ENCODE measurements at regions not wholly inside any gene's neighbourhood (a gene's known extent, or its start where the extent isn't known, plus 50 kb on each side); places are given as distances from the start of the nearest gene placed in this dataset.

DNA sequence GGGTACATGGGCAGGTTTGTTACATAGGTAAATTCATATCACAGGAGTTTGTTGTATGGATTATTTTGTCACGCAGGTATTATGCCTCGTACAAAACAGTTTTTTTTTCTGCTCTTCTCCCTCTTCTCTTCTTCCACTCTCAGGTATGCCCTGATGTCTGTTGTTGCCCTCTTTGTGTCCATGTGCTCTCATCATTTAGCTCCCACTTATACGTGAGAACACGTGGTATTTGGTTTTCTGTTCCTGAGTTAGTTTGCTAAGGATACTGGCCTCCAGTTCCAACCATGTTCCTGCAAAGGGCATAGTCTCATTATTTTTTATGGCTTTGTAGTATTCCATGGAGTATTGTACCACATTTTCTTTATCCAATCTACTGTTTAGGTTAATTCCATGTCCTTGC lies 65.7 kb downstream of the UNC5CL start:
- no peaks in the 10 kb centered on the region for H3K4me1 Mint-ChIP-seq
- H3K36me3 Mint-ChIP-seq (ENCODE audit: low read depth) = no peaks in the 10 kb centered on the region
- TF ChIP-seq, protein P1, sequence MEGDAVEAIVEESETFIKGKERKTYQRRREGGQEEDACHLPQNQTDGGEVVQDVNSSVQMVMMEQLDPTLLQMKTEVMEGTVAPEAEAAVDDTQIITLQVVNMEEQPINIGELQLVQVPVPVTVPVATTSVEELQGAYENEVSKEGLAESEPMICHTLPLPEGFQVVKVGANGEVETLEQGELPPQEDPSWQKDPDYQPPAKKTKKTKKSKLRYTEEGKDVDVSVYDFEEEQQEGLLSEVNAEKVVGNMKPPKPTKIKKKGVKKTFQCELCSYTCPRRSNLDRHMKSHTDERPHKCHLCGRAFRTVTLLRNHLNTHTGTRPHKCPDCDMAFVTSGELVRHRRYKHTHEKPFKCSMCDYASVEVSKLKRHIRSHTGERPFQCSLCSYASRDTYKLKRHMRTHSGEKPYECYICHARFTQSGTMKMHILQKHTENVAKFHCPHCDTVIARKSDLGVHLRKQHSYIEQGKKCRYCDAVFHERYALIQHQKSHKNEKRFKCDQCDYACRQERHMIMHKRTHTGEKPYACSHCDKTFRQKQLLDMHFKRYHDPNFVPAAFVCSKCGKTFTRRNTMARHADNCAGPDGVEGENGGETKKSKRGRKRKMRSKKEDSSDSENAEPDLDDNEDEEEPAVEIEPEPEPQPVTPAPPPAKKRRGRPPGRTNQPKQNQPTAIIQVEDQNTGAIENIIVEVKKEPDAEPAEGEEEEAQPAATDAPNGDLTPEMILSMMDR (IDR thresholded peaks at IDR 0.05; ENCODE audit: unreplicated experiment in 3 of 3) = no peak
- H3K27ac Mint-ChIP-seq = no peak overlapping the region
- no peak overlapping the region for H3K4me3 Mint-ChIP-seq
- peaks cover 20% of the 10 kb centered on the region for H3K9me3 Mint-ChIP-seq
- H3K27me3 Mint-ChIP-seq (ENCODE audit: low read depth) = peaks cover 7% of the 10 kb centered on the region

DNA sequence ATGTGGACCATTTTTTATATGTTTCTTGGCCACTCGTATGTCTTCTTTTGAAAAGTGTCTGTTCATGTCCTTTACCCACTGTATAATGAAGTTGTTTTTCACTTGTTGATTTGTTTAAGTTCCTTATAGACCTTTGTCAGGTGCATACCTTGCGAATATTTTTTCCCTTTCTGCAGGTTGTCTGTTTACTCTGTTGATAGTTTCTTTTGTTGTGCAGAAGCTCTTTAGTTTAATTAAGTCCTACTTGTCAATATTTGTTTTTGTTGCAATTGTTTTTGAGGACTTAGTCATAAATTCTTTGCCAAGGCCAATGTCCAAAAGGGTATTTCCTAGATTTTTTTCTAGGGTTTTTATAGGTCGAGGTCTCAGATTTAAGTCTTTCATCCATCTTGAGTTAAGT lies 66.2 kb downstream of the UNC5CL start:
- H3K27me3 Mint-ChIP-seq (ENCODE audit: low read depth) = peaks cover 10% of the 10 kb centered on the region
- no peaks in the 10 kb centered on the region for H3K36me3 Mint-ChIP-seq (ENCODE audit: low read depth)
- no peak overlapping the region for H3K4me3 Mint-ChIP-seq
- TF ChIP-seq, protein P1 (IDR thresholded peaks at IDR 0.05; ENCODE audit: unreplicated experiment in 3 of 3) = no peak
- peaks cover 20% of the 10 kb centered on the region for H3K9me3 Mint-ChIP-seq
- H3K27ac Mint-ChIP-seq = no peak overlapping the region
- H3K4me1 Mint-ChIP-seq = no peaks in the 10 kb centered on the region

DNA sequence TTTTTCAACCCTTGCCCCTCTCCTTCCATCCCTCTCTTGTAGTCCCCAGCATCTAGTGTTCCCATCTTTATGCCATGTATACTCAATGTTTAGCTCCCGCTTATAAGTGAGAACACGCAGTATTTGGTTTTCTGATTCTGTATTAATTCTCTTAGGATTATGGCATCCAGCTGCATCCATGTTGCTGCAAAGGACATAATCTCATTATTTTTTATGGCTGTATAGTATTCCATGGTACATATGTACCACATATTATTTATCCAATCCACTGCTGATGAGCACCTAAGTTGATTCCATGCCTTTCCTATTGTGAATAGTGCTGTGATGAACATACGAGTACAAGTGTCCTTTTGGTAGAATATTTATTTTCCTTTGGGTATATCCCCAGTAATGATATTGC lies 66.8 kb downstream of the UNC5CL start:
- Mint-ChIP-seq H3K27me3 (ENCODE audit: low read depth) (peaks cover 10% of the 10 kb centered on the region), H3K27ac (no peak overlapping the region), H3K9me3 (peaks cover 19% of the 10 kb centered on the region), H3K4me3 (no peak overlapping the region), H3K36me3 (ENCODE audit: low read depth) (no peaks in the 10 kb centered on the region), H3K4me1 (no peaks in the 10 kb centered on the region)
- TF ChIP-seq, protein P1 (IDR thresholded peaks at IDR 0.05; ENCODE audit: unreplicated experiment in 3 of 3) = no peak

DNA sequence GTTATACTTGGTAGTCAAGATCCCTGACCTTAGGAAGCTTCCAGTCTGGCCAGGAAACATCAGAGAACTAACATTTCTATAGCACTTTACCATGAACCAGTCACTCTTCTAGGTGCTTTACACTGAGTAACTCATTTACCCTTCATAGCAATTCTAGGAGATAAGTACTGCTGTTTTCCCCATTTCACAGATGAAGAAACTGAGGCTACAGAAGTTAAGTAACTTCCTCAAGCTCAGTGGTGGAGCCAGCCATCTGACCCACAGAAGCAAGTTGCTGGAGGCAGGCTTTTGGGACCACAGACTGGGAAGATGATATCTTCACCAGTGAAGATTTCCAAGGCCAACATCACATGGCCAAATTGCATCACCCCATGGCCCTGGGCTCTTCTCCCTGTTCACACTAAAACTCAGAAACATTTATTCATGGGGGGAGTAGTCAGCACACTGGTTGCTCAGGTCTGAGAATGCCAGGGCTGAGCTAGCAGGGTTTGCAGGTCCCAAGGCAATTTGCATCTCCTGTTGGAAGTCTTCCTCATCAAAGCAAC lies 70.3 kb downstream of the UNC5CL start:
- H3K27me3 Mint-ChIP-seq (ENCODE audit: low read depth) = peaks cover 10% of the 10 kb centered on the region
- peaks cover 6% of the 10 kb centered on the region for H3K9me3 Mint-ChIP-seq
- H3K27ac Mint-ChIP-seq = no peak overlapping the region
- H3K4me3 Mint-ChIP-seq = no peak overlapping the region
- H3K36me3 Mint-ChIP-seq (ENCODE audit: low read depth) = no peaks in the 10 kb centered on the region
- TF ChIP-seq, protein P1 (IDR thresholded peaks at IDR 0.05; ENCODE audit: unreplicated experiment in 3 of 3) = no peak
- H3K4me1 Mint-ChIP-seq = no peaks in the 10 kb centered on the region

DNA sequence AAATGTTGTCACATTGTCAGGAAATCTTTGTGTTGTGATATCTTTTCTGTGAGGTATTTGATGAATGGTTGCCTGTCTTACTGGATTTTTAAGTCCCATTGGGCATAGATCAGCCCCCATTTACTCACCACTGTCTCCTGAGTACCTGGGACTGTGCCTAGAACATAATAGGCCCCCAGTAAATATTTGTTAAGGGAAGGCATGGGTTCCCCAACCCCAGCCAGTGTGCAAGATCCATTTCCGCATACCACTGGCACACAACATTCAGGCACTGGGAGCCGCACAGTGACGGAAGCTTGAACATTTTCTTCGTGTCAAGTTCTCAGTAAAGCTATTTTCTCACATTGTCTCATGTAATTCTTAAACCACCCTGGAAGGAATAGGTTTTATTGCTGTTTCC lies 72.2 kb downstream of the UNC5CL start:
- Mint-ChIP-seq H3K9me3 (no peaks in the 10 kb centered on the region), H3K4me1 (no peaks in the 10 kb centered on the region), H3K27ac (no peak overlapping the region), H3K36me3 (ENCODE audit: low read depth) (no peaks in the 10 kb centered on the region), H3K27me3 (ENCODE audit: low read depth) (peaks cover 14% of the 10 kb centered on the region), H3K4me3 (no peak overlapping the region)
- TF ChIP-seq, protein P1 (IDR thresholded peaks at IDR 0.05; ENCODE audit: unreplicated experiment in 3 of 3) = no peak

DNA sequence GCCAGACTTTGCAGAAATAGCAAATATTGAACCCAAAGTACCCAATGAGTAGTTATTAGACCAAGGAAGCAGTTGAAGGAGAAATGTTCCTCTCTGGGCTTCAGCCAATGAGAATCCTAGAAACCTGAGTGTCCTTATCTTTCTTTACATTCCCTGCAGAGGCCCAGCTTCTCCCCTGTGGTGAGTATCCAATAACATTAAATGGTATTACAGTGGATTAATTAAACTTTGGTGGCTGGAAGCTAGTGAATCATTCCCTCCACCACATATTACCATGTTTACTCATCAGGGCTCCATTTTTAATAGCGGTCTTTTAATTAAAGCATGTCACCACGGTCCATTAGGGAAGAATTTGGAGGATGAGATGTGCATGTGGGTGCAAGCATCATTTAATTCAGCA lies 74.0 kb downstream of the UNC5CL start:
- Mint-ChIP-seq H3K4me1 (no peaks in the 10 kb centered on the region), H3K36me3 (ENCODE audit: low read depth) (no peaks in the 10 kb centered on the region), H3K4me3 (no peak overlapping the region), H3K27ac (no peak overlapping the region), H3K27me3 (ENCODE audit: low read depth) (peaks cover 14% of the 10 kb centered on the region), H3K9me3 (no peaks in the 10 kb centered on the region)
- TF ChIP-seq, protein P1 (IDR thresholded peaks at IDR 0.05; ENCODE audit: unreplicated experiment in 3 of 3) = no peak
